HepG2 (cell line): ENCODE measurements at regions not wholly inside any gene's neighbourhood (a gene's known extent, or its start where the extent isn't known, plus 50 kb on each side); places are given as distances from the start of the nearest gene placed in this dataset.

Experiments
- ATAC-seq: fragments of 200-7000 bp; cut with Tn5 transposase; 3 replicates; pipeline ENCODE4 v1.9.1; 2020; ENCODE audit warnings: mild to moderate bottlenecking, moderate library complexity
- BruUV-seq: library from RNA; stranded (reverse); fragments of 400-500 nt; replicated peaks from 2 replicates; lab custom pipeline; 2021; lab: Mats Ljungman, UMichigan
- CTCF ChIA-PET: fragments of 300-600 bp; formaldehyde crosslinking; extraction: SDS; loops from one replicate; lab custom pipeline; 2021; ENCODE audit warnings: low total read pairs, inconsistent platforms, low intra/inter-chr PET ratio; lab: Yijun Ruan, JAX
- POLR2A ChIA-PET: fragments of 350-600 bp; sonication (Branson Sonifier 250); formaldehyde crosslinking; loops from one replicate; lab custom pipeline; 2020; ENCODE audit warnings: antibody characterized with exemption, inconsistent platforms; lab: Yijun Ruan, JAX
- DNase-seq: peaks from one replicate; pipeline ENCODE4 v3.0.0-alpha.2; 2015; ENCODE audit warnings: low spot score
- FAIRE-seq: peaks from 3 replicates; lab custom pipeline; 2011; peaks lifted over from hg19 to GRCh38; lab: Jason Lieb, UNC
- H2AFZ ChIP-seq: one replicate; pipeline ENCODE4 v1.6.1; 2011; ENCODE audit warnings: low read length, inconsistent platforms
- H3K27ac ChIP-seq: fragments of 300-600 bp; 3 replicates; pipeline ENCODE4 v1.8.0; 2011; ENCODE audit warnings: mixed run types, mild to moderate bottlenecking, mixed read lengths, low read length, inconsistent platforms; ENCODE audit not compliant: insufficient read depth; ENCODE audit errors: extremely low read length
- H3K27me3 ChIP-seq, 2 experiments: fragments of 200-600 bp in 1 of 2; 2 replicates in 1 of 2; 3 replicates in 1 of 2; pipeline versions ENCODE4 v1.6.0 to v1.8.0; 2011; ENCODE audit warnings: low read length in 2 of 2, mild to moderate bottlenecking in 2 of 2, moderate library complexity in 2 of 2, inconsistent platforms in 1 of 2; ENCODE audit not compliant: insufficient read depth in 2 of 2, control insufficient read depth in 1 of 2
- H3K36me3 ChIP-seq, 2 experiments: fragments of 200-600 bp in 1 of 2; replicated peaks in 1 of 2; 2 replicates in 1 of 2; 3 replicates in 1 of 2; pipeline versions ENCODE4 v1.5.1 to v1.8.0; 2011; ENCODE audit warnings: low read length in 2 of 2, inconsistent platforms in 1 of 2; ENCODE audit not compliant: insufficient read depth in 2 of 2, control insufficient read depth in 1 of 2
- H3K4me1 ChIP-seq: 2 replicates; pipeline ENCODE4 v1.5.1; 2012; ENCODE audit warnings: low read length, inconsistent platforms; ENCODE audit not compliant: insufficient read depth
- H3K4me2 ChIP-seq: 2 replicates; pipeline ENCODE4 v1.6.0; 2011; ENCODE audit warnings: low read depth, low read length, inconsistent platforms
- H3K4me3 ChIP-seq, 3 experiments: fragments of 200-600 bp in 1 of 3; sonication (generic), shearing (Covaris generic) in 1 of 3; replicated peaks in 1 of 3; 2 replicates each; pipeline ENCODE4 v1.5.1; 2011 to 2016; ENCODE audit warnings: low read length in 3 of 3, inconsistent platforms in 2 of 3, low read depth in 2 of 3, mild to moderate bottlenecking in 2 of 3, control low read depth in 1 of 3, mixed read lengths in 1 of 3; ENCODE audit not compliant: insufficient read depth in 1 of 3
- H3K79me2 ChIP-seq: one replicate; pipeline ENCODE4 v1.6.1; 2011; ENCODE audit warnings: low read length, inconsistent platforms; ENCODE audit not compliant: insufficient read depth
- H3K9ac ChIP-seq: 2 replicates; pipeline ENCODE4 v1.6.0; 2011; ENCODE audit warnings: mild to moderate bottlenecking, low read depth, low read length, inconsistent platforms; ENCODE audit not compliant: insufficient read depth
- H3K9me3 ChIP-seq: 2 replicates; pipeline ENCODE4 v1.5.1; 2012; ENCODE audit warnings: mild to moderate bottlenecking, low read length
- H4K20me1 ChIP-seq: 2 replicates; pipeline ENCODE4 v1.6.0; 2011; ENCODE audit warnings: inconsistent platforms, mild to moderate bottlenecking, low read length, moderate library complexity; ENCODE audit not compliant: insufficient read depth
- FOXA3 ChIP-seq: IDR thresholded peaks from 2 replicates; pipeline ENCODE4 v1.6.1; 2016; ENCODE audit warnings: missing genetic modification reagents, missing compliant biosample characterization
- FOXJ3 ChIP-seq: sonication (generic); formaldehyde crosslinking; IDR thresholded peaks from 2 replicates; pipeline ENCODE4 v1.4.0; 2020; ENCODE audit warnings: missing genetic modification reagents, mild to moderate bottlenecking, borderline replicate concordance
- GTF3A ChIP-seq: sonication (generic); formaldehyde crosslinking; conservative IDR thresholded peaks from 2 replicates; pipeline ENCODE4 v1.4.0; 2020; ENCODE audit warnings: mild to moderate bottlenecking, missing genetic modification reagents
- KLF11 ChIP-seq: IDR thresholded peaks from 2 replicates; pipeline ENCODE4 v1.6.1; 2016; ENCODE audit warnings: missing compliant biosample characterization
- POGZ ChIP-seq: sonication (generic); formaldehyde crosslinking; IDR thresholded peaks from 2 replicates; pipeline ENCODE4 v1.4.0; 2020; ENCODE audit warnings: mild to moderate bottlenecking, missing genetic modification reagents
- SALL1 ChIP-seq: sonication (generic); formaldehyde crosslinking; IDR thresholded peaks from 2 replicates; pipeline ENCODE4 v1.8.0; 2022; ENCODE audit warnings: mild to moderate bottlenecking, missing genetic modification reagents
- ZFP62 ChIP-seq: sonication (generic); formaldehyde crosslinking; IDR thresholded peaks from 2 replicates; pipeline ENCODE4 v1.4.0; 2020; ENCODE audit warnings: missing genetic modification reagents
- ZMYM3 ChIP-seq: sonication (generic); formaldehyde crosslinking; IDR thresholded peaks from 2 replicates; pipeline ENCODE4 v1.5.1; 2020; ENCODE audit warnings: mild to moderate bottlenecking, missing genetic modification reagents
- ZMYM4 ChIP-seq: sonication (generic); formaldehyde crosslinking; IDR thresholded peaks from 2 replicates; pipeline ENCODE4 v1.8.1; 2023; ENCODE audit warnings: mild to moderate bottlenecking, missing genetic modification reagents
- ZNF3 ChIP-seq: IDR thresholded peaks from 2 replicates; pipeline ENCODE4 v1.7.0; 2017; ENCODE audit warnings: inconsistent platforms
- ZNF30 ChIP-seq: sonication (generic); formaldehyde crosslinking; IDR thresholded peaks from 2 replicates; pipeline ENCODE4 v1.5.0; 2020; ENCODE audit warnings: mild to moderate bottlenecking, missing genetic modification reagents
- ZNF644 ChIP-seq: IDR thresholded peaks from 2 replicates; pipeline ENCODE4 v1.6.1; 2016; ENCODE audit warnings: low read depth
- ZNF782 ChIP-seq: sonication (generic); formaldehyde crosslinking; IDR thresholded peaks from 2 replicates; pipeline ENCODE4 v1.4.0; 2020; ENCODE audit warnings: missing genetic modification reagents, mild to moderate bottlenecking, borderline replicate concordance
- ZSCAN20 ChIP-seq: sonication (generic); formaldehyde crosslinking; IDR thresholded peaks from 2 replicates; pipeline ENCODE4 v1.4.0; 2020; ENCODE audit warnings: missing genetic modification reagents, mild to moderate bottlenecking, borderline replicate concordance
- WGBS: methylation state at CpG from one replicate; pipeline ENCODE4 v1.1.6; 2017; ENCODE audit warnings: low lambda C conversion rate; 5-methylcytosine and 5-hydroxymethylcytosine counted together
- in situ Hi-C: cut with HindIII; loops from 2 replicates; pipeline ENCODE4 v1.10.0; 2017; ENCODE audit warnings: low pct_unique_long_range_greater_than_20kb; ENCODE audit not compliant: extremely low pct_ligation_motif_present
- intact Hi-C: fragments of 100-400 bp; cut with micrococcal nuclease; formaldehyde crosslinking; loops from one replicate; pipeline ENCODE4 v1.10.0; 2022; ENCODE audit not compliant: unreplicated experiment
- TF ChIP-seq, protein P1 (sequence below), 2 experiments: sonication (generic) in 1 of 2; formaldehyde crosslinking in 1 of 2; IDR thresholded peaks; 2 replicates each; pipeline versions ENCODE4 v1.5.1 to v1.6.1; 2011 to 2020; ENCODE audit warnings: borderline replicate concordance in 1 of 2, low read depth in 1 of 2, low read length in 1 of 2, mild to moderate bottlenecking in 1 of 2, missing genetic modification reagents in 1 of 2, moderate library complexity in 1 of 2

DNA sequence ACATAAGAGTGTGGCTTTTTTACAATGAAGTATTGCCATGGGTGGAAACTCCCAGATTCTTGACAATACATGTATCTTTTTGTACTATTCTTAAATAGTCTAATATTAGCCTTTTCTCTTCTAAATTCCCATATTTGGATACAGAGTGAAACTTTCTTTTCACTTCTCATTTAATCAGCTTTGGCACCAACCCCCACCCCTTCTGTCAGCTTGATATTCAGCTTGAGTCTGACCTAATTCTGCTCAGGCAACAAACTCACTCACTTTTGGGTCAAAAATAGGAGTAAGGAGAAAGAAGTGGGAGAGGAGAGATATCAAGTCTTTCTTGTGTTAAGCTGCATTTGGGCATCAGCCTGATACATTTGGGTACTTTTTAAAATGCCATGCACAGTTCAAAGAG, 397.5 kb downstream of the COG6 start:
- intact Hi-C loops (no loop called here), in situ Hi-C loops (no loop called here)
- FAIRE-seq (no peak), DNase-seq (no peak), ATAC-seq (no peak)
- no peaks in the 10 kb centered on the region for H3K9me3 ChIP-seq
- no peaks in the 10 kb centered on the region for H3K79me2 ChIP-seq
- BruUV-seq = no TSS peak
- ChIA-PET CTCF (no interaction called here), POLR2A (no interaction called here)
- H3K4me3 ChIP-seq = no peak overlapping the region
- H3K36me3 ChIP-seq = no peaks in the 10 kb centered on the region
- no peak overlapping the region for H2AFZ ChIP-seq
- no peaks in the 10 kb centered on the region for H3K27me3 ChIP-seq
- no peak overlapping the region for H3K4me2 ChIP-seq
- H3K4me1 ChIP-seq = peaks cover 12% of the 10 kb centered on the region
- no peak overlapping the region for H3K27ac ChIP-seq
- H3K9ac ChIP-seq = no peak overlapping the region
- no peaks in the 10 kb centered on the region for H4K20me1 ChIP-seq
- TF ChIP-seq ZFP62 (CRISPR knock-in tag) (no peak), ZNF3 (no peak), ZSCAN20 (no peak), FOXJ3 (CRISPR knock-in tag) (no peak)

GRCh38 chr13:40053401-40053800, 397.9 kb downstream of the COG6 start:
- CTCF ChIA-PET = no interaction called here
- WGBS = 28% methylated on average over 3 of the region's 4 CpGs
- Histone ChIP-seq H3K27ac (no peak overlapping the region), H3K36me3 (no peaks in the 10 kb centered on the region)
- TF ChIP-seq SALL1 (CRISPR knock-in tag) (peak; percentile 31; the same call in 1 of the 2 replicates), KLF11 (CRISPR knock-in tag) (no peak), POGZ (CRISPR knock-in tag) (peak; percentile 15; the same call in 1 of the 2 replicates), ZNF30 (CRISPR knock-in tag) (no peak), ZMYM3 (CRISPR knock-in tag) (peak; percentile 86), GTF3A (no peak), ZNF644 (CRISPR knock-in tag) (0 out of 2 replicates have a peak, but pooled peaks have one; percentile 24), ZNF782 (no peak), FOXA3 (CRISPR knock-in tag) (peak; percentile 47; the same call in 1 of the 2 replicates), ZMYM4 (peak; percentile 25; the same call in 1 of the 2 replicates)
- TF ChIP-seq, protein P1, sequence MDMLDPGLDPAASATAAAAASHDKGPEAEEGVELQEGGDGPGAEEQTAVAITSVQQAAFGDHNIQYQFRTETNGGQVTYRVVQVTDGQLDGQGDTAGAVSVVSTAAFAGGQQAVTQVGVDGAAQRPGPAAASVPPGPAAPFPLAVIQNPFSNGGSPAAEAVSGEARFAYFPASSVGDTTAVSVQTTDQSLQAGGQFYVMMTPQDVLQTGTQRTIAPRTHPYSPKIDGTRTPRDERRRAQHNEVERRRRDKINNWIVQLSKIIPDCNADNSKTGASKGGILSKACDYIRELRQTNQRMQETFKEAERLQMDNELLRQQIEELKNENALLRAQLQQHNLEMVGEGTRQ (IDR thresholded peaks at IDR 0.05; ENCODE audit: low read depth, low read length) = peak; percentile 43
- TF ChIP-seq, protein P1 (CRISPR knock-in tag; IDR thresholded peaks at IDR 0.05; ENCODE audit: borderline replicate concordance) = peak; percentile 57; the same call in 1 of the 2 replicates
- TF ChIP-seq, all 625 proteins: peak for 7
- Histone ChIP-seq H4K20me1 (no peaks in the 10 kb centered on the region), H3K4me3 (no peak overlapping the region), H3K9ac (no peak overlapping the region), H3K79me2 (no peaks in the 10 kb centered on the region), H2AFZ (no peak overlapping the region), H3K9me3 (no peaks in the 10 kb centered on the region), H3K27me3 (no peaks in the 10 kb centered on the region), H3K4me2 (no peak overlapping the region), H3K4me1 (peaks cover 12% of the 10 kb centered on the region)
- no TSS peak for BruUV-seq
- DNase-seq (no peak), ATAC-seq (peak; percentile 44; the same call in 1 of the 3 replicates), FAIRE-seq (no peak)
- intact Hi-C loops = no loop called here
- in situ Hi-C loops = no loop called here
- POLR2A ChIA-PET = no interaction called here
